Prostate gland (tissue), 2 donors: ENCODE measurements at regions not wholly inside any gene's neighbourhood (a gene's known extent, or its start where the extent isn't known, plus 50 kb on each side); places are given as distances from the start of the nearest gene placed in this dataset.

Experiments used
- POLR2AphosphoS5 ChIP-seq: sonication (generic); formaldehyde crosslinking; IDR thresholded peaks from one replicate; pipeline ENCODE4 v1.6.1; 2017; ENCODE audit warnings: antibody characterized with exemption
- TF ChIP-seq, protein P1 (sequence below), 4 experiments: fragments of 200-600 bp in 2 of 4; fragments of 450-650 bp in 2 of 4; sonication (generic) in 2 of 4; IDR thresholded peaks; 1 replicate in 3 of 4; 2 replicates in 1 of 4; pipeline ENCODE4 v1.5.1; 2016 to 2019; ENCODE audit warnings: antibody characterized with exemption in 4 of 4, mild to moderate bottlenecking in 2 of 4, moderate library complexity in 2 of 4

DNA sequence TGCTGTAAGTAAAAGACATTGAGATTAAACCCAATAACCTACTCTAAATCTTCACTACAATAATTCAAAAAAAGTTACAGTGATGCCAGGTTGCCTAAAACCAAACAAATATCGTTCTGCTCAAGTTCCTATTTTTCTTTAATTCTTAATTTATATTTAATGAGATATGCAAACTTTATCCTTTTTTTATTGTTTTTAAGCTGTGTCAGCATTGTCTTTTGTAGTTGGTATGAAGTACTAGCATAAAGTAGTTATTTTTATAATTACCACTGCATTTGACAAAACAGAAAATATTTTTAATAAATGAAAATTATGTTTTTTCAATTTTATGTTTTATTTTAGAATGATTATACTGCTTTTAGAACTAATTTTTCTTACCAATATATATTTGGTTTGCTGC, 1431.1 kb upstream of the PCDH7 start:
- TF ChIP-seq, protein P1, sequence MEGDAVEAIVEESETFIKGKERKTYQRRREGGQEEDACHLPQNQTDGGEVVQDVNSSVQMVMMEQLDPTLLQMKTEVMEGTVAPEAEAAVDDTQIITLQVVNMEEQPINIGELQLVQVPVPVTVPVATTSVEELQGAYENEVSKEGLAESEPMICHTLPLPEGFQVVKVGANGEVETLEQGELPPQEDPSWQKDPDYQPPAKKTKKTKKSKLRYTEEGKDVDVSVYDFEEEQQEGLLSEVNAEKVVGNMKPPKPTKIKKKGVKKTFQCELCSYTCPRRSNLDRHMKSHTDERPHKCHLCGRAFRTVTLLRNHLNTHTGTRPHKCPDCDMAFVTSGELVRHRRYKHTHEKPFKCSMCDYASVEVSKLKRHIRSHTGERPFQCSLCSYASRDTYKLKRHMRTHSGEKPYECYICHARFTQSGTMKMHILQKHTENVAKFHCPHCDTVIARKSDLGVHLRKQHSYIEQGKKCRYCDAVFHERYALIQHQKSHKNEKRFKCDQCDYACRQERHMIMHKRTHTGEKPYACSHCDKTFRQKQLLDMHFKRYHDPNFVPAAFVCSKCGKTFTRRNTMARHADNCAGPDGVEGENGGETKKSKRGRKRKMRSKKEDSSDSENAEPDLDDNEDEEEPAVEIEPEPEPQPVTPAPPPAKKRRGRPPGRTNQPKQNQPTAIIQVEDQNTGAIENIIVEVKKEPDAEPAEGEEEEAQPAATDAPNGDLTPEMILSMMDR (IDR thresholded peaks at IDR 0.05) = no peak
- TF ChIP-seq POLR2AphosphoS5 = no peak
